NB4 (cell line): ENCODE measurements at regions not wholly inside any gene's neighbourhood (a gene's known extent, or its start where the extent isn't known, plus 50 kb on each side); places are given as distances from the start of the nearest gene placed in this dataset.

Source experiments
- DNase-seq: peaks from one replicate; pipeline ENCODE4 v3.0.0; 2010; ENCODE audit warnings: low read depth
- H3K4me3 ChIP-seq: one replicate; pipeline ENCODE4 v1.5.1; 2011; ENCODE audit warnings: mild to moderate bottlenecking, low read depth, low read length, moderate library complexity
- MYC ChIP-seq: IDR thresholded peaks from 2 replicates; pipeline ENCODE4 v1.6.1; 2011; ENCODE audit warnings: low read depth, low read length
- POLR2A ChIP-seq: IDR thresholded peaks from 2 replicates; pipeline ENCODE4 v1.6.1; 2011; ENCODE audit warnings: mild to moderate bottlenecking; ENCODE audit not compliant: insufficient read length; ENCODE audit errors: extremely low read depth
- TF ChIP-seq, protein P1 (sequence below): IDR thresholded peaks from 2 replicates; pipeline ENCODE4 v1.6.1; 2011; ENCODE audit warnings: low read depth, low read length
- TF ChIP-seq, protein P2 (sequence below): IDR thresholded peaks from one replicate; pipeline ENCODE4 v1.5.1; 2012; ENCODE audit warnings: low read depth, low read length

- TF ChIP-seq, protein P1, sequence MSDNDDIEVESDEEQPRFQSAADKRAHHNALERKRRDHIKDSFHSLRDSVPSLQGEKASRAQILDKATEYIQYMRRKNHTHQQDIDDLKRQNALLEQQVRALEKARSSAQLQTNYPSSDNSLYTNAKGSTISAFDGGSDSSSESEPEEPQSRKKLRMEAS = no peak
- DNase-seq = no peak
- no peak overlapping the region for H3K4me3 ChIP-seq
Observed at GRCh38 chr3:181885868-181886630, 174.3 kb downstream of the SOX2 start.

DNA sequence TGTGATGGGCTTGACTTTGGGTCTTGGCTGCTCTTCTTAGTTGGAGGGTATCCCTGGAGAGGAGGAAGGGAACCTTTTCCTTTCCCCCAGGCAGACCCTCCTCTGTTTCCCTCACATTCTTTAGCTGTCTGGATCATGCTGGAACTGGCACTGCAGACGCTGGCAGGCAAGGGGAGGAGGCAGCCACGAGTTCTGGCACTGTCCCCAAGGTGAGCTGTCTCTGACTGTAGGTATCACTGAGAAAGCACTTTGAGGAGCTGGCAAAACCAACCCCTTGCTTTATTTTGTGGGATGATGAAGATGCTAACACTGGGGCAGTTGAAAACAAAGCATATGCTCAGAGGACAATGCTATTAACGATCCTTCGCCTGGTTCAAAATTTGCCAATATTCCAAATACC, 175.0 kb downstream of the SOX2 start:
- no peak for DNase-seq
- TF ChIP-seq, protein P1 = no peak
- TF ChIP-seq, protein P2, sequence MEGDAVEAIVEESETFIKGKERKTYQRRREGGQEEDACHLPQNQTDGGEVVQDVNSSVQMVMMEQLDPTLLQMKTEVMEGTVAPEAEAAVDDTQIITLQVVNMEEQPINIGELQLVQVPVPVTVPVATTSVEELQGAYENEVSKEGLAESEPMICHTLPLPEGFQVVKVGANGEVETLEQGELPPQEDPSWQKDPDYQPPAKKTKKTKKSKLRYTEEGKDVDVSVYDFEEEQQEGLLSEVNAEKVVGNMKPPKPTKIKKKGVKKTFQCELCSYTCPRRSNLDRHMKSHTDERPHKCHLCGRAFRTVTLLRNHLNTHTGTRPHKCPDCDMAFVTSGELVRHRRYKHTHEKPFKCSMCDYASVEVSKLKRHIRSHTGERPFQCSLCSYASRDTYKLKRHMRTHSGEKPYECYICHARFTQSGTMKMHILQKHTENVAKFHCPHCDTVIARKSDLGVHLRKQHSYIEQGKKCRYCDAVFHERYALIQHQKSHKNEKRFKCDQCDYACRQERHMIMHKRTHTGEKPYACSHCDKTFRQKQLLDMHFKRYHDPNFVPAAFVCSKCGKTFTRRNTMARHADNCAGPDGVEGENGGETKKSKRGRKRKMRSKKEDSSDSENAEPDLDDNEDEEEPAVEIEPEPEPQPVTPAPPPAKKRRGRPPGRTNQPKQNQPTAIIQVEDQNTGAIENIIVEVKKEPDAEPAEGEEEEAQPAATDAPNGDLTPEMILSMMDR = no peak
- TF ChIP-seq MYC (no peak), POLR2A (no peak)
- no peak overlapping the region for H3K4me3 ChIP-seq

DNA sequence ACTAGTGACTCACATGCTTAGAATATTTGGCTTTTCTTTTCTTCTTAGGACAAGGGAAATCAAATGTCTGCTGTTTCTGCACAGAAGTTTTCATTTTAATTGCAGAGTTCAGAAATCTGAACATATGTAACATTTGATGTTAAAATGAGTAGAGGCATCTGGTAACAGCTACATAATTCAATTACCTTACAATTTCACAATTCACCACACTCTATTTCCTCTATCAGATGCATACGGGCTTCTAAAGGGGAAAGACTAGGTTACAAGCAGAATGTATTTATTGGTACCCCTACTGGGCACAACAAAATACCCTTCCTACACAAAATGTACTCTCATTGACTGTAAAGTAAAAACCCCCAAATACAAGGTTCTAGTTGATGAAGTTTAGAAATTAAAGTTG, 176.0 kb downstream of the SOX2 start:
- TF ChIP-seq, protein P1 = no peak
- TF ChIP-seq POLR2A (no peak), MYC (no peak)
- TF ChIP-seq, protein P2 = no peak
- DNase-seq = peak; percentile 4
- H3K4me3 ChIP-seq = no peak overlapping the region

DNA sequence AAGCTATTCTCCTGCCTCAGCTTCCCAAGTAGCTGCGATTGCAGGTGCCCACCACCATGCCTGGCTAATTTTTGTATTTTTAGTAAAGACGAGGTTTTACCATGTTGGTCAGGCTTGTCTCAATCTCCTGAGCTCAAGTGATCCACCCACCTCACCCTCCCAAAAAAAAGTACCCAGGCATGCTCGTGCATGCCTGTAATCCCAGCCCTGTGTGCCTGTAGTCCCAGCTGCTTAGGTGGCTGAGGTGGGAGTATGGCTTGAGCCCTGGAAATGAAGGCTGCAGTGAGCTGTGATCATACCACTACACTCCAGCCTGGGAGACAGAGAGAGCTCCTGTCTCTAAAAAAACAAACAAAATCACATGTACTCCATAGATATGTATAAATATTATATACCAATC, 176.5 kb downstream of the SOX2 start:
- TF ChIP-seq, protein P1 = no peak
- TF ChIP-seq, protein P2 = no peak
- TF ChIP-seq POLR2A (no peak), MYC (no peak)
- no peak for DNase-seq
- H3K4me3 ChIP-seq = no peak overlapping the region

GRCh38 chr3:181892848-181893247, 181.1 kb downstream of the SOX2 start:
- no peak for DNase-seq
- TF ChIP-seq, protein P2 = no peak
- TF ChIP-seq POLR2A = no peak
- TF ChIP-seq, protein P1 = no peak
- no peak for TF ChIP-seq MYC
- no peak overlapping the region for H3K4me3 ChIP-seq

- H3K4me3 ChIP-seq = no peak overlapping the region
- DNase-seq = no peak
- TF ChIP-seq, protein P2 = no peak
- TF ChIP-seq POLR2A = no peak
Observed at GRCh38 chr3:181896605-181897004, 184.9 kb downstream of the SOX2 start.
